Breast epithelium (tissue), 3 donors: ENCODE measurements at regions not wholly inside any gene's neighbourhood (a gene's known extent, or its start where the extent isn't known, plus 50 kb on each side); places are given as distances from the start of the nearest gene placed in this dataset.

Experiments used
- POLR2A ChIP-seq: fragments of 450-650 bp; IDR thresholded peaks from one replicate; pipeline ENCODE4 v1.6.1; 2016; ENCODE audit warnings: antibody characterized with exemption, mild to moderate bottlenecking, moderate library complexity
- TF ChIP-seq, protein P1 (sequence below), 3 donors: fragments of 450-650 bp; IDR thresholded peaks; one replicate each; pipeline ENCODE4 v1.5.1; 2016 to 2017; ENCODE audit warnings: antibody characterized with exemption in 3 of 3, mild to moderate bottlenecking in 3 of 3, moderate library complexity in 3 of 3

DNA sequence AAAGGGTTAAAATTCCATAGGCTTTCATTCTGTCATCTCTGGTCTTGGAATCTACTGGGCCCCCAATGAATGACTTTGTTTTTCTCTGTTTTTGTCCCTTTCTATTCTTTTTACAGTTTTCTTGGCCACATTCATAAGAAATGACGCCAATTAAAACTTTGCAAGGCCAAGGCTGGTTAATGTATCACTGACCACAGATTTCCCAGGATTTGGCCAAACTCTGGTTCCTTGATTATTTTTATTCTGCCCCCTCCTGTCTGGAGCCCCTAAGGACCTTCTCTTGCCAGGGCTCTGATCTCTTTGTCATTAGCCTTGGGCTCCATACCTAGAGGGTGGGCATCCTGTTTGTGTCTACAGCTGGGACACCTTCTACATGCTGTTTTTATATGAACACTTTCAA lies 388.9 kb upstream of the PAPPA start:
- TF ChIP-seq, protein P1, sequence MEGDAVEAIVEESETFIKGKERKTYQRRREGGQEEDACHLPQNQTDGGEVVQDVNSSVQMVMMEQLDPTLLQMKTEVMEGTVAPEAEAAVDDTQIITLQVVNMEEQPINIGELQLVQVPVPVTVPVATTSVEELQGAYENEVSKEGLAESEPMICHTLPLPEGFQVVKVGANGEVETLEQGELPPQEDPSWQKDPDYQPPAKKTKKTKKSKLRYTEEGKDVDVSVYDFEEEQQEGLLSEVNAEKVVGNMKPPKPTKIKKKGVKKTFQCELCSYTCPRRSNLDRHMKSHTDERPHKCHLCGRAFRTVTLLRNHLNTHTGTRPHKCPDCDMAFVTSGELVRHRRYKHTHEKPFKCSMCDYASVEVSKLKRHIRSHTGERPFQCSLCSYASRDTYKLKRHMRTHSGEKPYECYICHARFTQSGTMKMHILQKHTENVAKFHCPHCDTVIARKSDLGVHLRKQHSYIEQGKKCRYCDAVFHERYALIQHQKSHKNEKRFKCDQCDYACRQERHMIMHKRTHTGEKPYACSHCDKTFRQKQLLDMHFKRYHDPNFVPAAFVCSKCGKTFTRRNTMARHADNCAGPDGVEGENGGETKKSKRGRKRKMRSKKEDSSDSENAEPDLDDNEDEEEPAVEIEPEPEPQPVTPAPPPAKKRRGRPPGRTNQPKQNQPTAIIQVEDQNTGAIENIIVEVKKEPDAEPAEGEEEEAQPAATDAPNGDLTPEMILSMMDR (IDR thresholded peaks at IDR 0.05) = no peak
- TF ChIP-seq POLR2A = no peak
